ENCODE measurements at regions not wholly inside any gene's neighbourhood (a gene's known extent, or its start where the extent isn't known, plus 50 kb on each side); places are given as distances from the start of the nearest gene placed in this dataset.

DNA sequence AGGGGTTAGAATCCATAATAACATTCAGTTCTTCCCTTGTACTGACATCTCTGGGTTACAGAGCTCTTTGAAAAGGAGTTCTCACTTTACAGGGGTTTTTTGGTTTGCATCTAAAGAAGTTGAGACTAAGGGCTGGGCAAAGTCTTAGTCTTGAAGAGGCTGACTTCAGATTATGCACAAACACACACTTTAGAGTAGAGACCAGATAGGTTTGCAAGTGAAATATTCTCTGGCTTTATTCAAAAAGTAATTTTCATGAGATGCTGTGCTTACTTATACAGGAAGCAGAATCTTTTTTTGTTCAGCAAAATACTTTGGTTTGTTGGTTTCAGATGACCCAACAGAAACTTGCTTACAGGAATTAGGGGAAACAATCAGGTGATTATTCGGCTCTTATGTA lies 410.9 kb upstream of the LRRTM1 start:
- no peak for TF ChIP-seq YY1 (IDR thresholded peaks at IDR 0.05; ENCODE audit: insufficient read depth, insufficient read length)
- no peak for TF ChIP-seq SUZ12 (IDR thresholded peaks at IDR 0.05; ENCODE audit: extremely low read depth, insufficient read depth, insufficient read length)

All from NT2/D1 (cell line).